Ishikawa (cell line): ENCODE measurements at regions not wholly inside any gene's neighbourhood (a gene's known extent, or its start where the extent isn't known, plus 50 kb on each side); places are given as distances from the start of the nearest gene placed in this dataset.

Experiments used
- CEBPB ChIP-seq: IDR thresholded peaks from 2 replicates; pipeline ENCODE4 v1.6.1; 2012
- CREB1 ChIP-seq: IDR thresholded peaks from 2 replicates; pipeline ENCODE4 v1.6.1; 2012; ENCODE audit warnings: low read depth
- EGR1 ChIP-seq: IDR thresholded peaks from 2 replicates; pipeline ENCODE4 v1.6.1; 2012
- EP300 ChIP-seq: IDR thresholded peaks from 2 replicates; pipeline ENCODE4 v1.6.1; 2012; ENCODE audit warnings: borderline replicate concordance
- FOXM1 ChIP-seq: IDR thresholded peaks from 2 replicates; pipeline ENCODE4 v1.6.1; 2012; ENCODE audit warnings: low read depth, borderline replicate concordance
- NFIC ChIP-seq: IDR thresholded peaks from 2 replicates; pipeline ENCODE4 v1.6.1; 2012
- RAD21 ChIP-seq: IDR thresholded peaks from 2 replicates; pipeline ENCODE4 v1.6.1; 2012; ENCODE audit warnings: low read depth
- TAF1 ChIP-seq: IDR thresholded peaks from 2 replicates; pipeline ENCODE4 v1.6.1; 2012; ENCODE audit warnings: low read depth, mild to moderate bottlenecking
- TCF12 ChIP-seq: IDR thresholded peaks from 2 replicates; pipeline ENCODE4 v1.6.1; 2012; ENCODE audit warnings: low read depth
- TEAD4 ChIP-seq: IDR thresholded peaks from 2 replicates; pipeline ENCODE4 v1.6.1; 2012
- YY1 ChIP-seq: IDR thresholded peaks from 2 replicates; pipeline ENCODE4 v1.6.1; 2012; ENCODE audit warnings: low read depth
- ZBTB7A ChIP-seq: IDR thresholded peaks from 2 replicates; pipeline ENCODE4 v1.6.1; 2012; ENCODE audit warnings: low read depth
- TF ChIP-seq, protein P1 (sequence below): IDR thresholded peaks from 2 replicates; pipeline ENCODE4 v1.6.1; 2012; ENCODE audit warnings: low read depth, mild to moderate bottlenecking
- TF ChIP-seq, protein P2 (sequence below): IDR thresholded peaks from 2 replicates; pipeline ENCODE4 v1.6.1; 2012
- TF ChIP-seq, protein P3 (sequence below): IDR thresholded peaks from 2 replicates; pipeline ENCODE4 v1.6.1; 2012

GRCh38 chr5:38757451-38758245 lies 88.2 kb upstream of the OSMR start:
- TF ChIP-seq TCF12: no peak
- TF ChIP-seq TEAD4: no peak
- no peak for TF ChIP-seq FOXM1

DNA sequence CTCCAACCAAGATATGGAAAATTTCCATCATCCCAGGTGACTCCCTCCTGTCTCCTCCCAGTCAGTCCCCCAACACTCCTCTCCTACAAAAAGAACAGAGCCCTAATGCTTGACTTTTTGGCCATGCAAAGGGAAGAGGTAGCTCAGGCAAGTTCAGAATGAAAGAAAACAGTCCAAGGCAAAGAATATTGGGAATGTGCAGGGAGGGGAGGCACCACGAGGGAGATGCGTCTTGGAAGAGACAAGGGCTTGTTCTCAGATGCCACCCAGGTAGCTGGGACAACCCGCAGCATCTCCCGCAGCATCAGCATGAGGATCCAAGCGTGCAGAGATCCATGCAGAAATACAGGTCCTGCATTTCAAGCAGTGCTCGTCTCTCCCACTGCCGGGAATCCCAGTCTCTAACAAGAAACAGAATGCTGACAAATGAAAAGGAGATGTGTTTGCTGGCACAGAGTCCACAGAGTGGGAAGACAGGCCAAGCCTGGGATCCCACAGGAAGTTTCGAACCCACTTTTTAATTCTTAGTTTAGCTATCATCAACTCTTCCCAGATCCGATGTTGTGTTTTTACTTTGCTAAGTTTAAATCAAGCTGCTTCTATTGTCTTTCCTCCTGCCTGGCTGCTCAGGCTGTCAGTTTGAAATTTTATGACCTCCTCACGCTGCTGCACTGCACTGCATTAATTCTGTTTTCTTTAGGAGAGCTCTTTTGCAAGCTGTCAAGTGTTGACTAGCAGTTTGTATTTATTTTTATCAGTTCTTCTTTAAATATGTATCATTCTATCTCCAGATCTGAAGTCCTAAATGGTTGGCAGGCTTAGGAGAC lies 86.8 kb upstream of the OSMR start:
- no peak for TF ChIP-seq TAF1
- no peak for TF ChIP-seq EGR1
- no peak for TF ChIP-seq CREB1
- TF ChIP-seq FOXM1: no peak
- TF ChIP-seq, protein P1, sequence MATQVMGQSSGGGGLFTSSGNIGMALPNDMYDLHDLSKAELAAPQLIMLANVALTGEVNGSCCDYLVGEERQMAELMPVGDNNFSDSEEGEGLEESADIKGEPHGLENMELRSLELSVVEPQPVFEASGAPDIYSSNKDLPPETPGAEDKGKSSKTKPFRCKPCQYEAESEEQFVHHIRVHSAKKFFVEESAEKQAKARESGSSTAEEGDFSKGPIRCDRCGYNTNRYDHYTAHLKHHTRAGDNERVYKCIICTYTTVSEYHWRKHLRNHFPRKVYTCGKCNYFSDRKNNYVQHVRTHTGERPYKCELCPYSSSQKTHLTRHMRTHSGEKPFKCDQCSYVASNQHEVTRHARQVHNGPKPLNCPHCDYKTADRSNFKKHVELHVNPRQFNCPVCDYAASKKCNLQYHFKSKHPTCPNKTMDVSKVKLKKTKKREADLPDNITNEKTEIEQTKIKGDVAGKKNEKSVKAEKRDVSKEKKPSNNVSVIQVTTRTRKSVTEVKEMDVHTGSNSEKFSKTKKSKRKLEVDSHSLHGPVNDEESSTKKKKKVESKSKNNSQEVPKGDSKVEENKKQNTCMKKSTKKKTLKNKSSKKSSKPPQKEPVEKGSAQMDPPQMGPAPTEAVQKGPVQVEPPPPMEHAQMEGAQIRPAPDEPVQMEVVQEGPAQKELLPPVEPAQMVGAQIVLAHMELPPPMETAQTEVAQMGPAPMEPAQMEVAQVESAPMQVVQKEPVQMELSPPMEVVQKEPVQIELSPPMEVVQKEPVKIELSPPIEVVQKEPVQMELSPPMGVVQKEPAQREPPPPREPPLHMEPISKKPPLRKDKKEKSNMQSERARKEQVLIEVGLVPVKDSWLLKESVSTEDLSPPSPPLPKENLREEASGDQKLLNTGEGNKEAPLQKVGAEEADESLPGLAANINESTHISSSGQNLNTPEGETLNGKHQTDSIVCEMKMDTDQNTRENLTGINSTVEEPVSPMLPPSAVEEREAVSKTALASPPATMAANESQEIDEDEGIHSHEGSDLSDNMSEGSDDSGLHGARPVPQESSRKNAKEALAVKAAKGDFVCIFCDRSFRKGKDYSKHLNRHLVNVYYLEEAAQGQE: no peak
- no peak for TF ChIP-seq TEAD4
- TF ChIP-seq, protein P2, sequence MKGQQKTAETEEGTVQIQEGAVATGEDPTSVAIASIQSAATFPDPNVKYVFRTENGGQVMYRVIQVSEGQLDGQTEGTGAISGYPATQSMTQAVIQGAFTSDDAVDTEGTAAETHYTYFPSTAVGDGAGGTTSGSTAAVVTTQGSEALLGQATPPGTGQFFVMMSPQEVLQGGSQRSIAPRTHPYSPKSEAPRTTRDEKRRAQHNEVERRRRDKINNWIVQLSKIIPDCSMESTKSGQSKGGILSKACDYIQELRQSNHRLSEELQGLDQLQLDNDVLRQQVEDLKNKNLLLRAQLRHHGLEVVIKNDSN: no peak
- no peak for TF ChIP-seq RAD21
- no peak for TF ChIP-seq ZBTB7A

DNA sequence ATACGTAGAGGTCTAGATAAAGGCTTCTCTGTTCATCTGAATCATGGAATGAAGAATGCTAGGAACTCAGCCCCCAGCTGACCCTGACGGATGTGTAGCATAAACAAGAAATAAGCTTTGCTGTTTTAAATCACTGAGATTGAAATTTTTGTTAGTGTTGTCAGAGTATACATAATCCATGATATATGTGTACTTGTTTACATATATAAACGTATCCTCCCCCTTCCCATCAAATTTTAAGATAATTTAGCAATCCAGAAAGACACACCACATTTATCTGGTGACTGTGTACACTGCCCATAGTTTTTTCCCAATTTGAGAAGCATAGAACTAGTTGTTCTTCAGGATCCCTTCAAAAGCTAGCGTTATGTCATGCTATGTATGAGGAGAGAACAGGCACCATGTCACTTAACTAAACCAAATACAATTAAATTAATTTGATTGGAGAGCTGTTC lies 80.8 kb upstream of the OSMR start:
- TF ChIP-seq RAD21: no peak
- no peak for TF ChIP-seq FOXM1
- TF ChIP-seq EP300: no peak
- TF ChIP-seq, protein P2: no peak
- no peak for TF ChIP-seq TAF1
- TF ChIP-seq NFIC: no peak
- TF ChIP-seq TCF12: no peak
- TF ChIP-seq TEAD4: no peak
- TF ChIP-seq, protein P1: no peak
- TF ChIP-seq, protein P3, sequence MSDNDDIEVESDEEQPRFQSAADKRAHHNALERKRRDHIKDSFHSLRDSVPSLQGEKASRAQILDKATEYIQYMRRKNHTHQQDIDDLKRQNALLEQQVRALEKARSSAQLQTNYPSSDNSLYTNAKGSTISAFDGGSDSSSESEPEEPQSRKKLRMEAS: no peak
- no peak for TF ChIP-seq EGR1
- no peak for TF ChIP-seq CEBPB
- TF ChIP-seq ZBTB7A: no peak
- no peak for TF ChIP-seq YY1
- no peak for TF ChIP-seq CREB1

- TF ChIP-seq CEBPB (no peak), YY1 (no peak), TCF12 (no peak), EGR1 (no peak), NFIC (no peak), FOXM1 (no peak), CREB1 (no peak), TEAD4 (no peak), ZBTB7A (no peak), RAD21 (no peak), EP300 (no peak), TAF1 (no peak)
- TF ChIP-seq, protein P1: no peak
- TF ChIP-seq, protein P2: no peak
- TF ChIP-seq, protein P3: no peak
Observed at GRCh38 chr5:38765399-38765861, 80.4 kb upstream of the OSMR start.
